H1 (cell line): ENCODE measurements at regions not wholly inside any gene's neighbourhood (a gene's known extent, or its start where the extent isn't known, plus 50 kb on each side); places are given as distances from the start of the nearest gene placed in this dataset.
"Not testable (repeated sequence)": the region's sequence is repeated elsewhere in the genome, so short reads cannot be mapped to it uniquely, and the experiment has no call there.

Experiments
- KDM5A ChIP-seq: fragments of 200-600 bp; IDR thresholded peaks from 2 replicates; pipeline ENCODE4 v1.7.1; 2012; ENCODE audit warnings: mild to moderate bottlenecking, low read length, inconsistent platforms, mixed read lengths
- POLR2AphosphoS5 ChIP-seq: IDR thresholded peaks from 2 replicates; pipeline ENCODE4 v1.6.1; 2011; ENCODE audit warnings: low read depth, low read length
- RAD21 ChIP-seq, 2 experiments: IDR thresholded peaks in 1 of 2; conservative IDR thresholded peaks in 1 of 2; 2 replicates each; pipeline ENCODE4 v1.6.1; 2011; ENCODE audit warnings: low read depth in 2 of 2, low read length in 2 of 2, improper control_type of control experiment in 1 of 2, inconsistent platforms in 1 of 2, mild to moderate bottlenecking in 1 of 2, moderate library complexity in 1 of 2
- TBP ChIP-seq: IDR thresholded peaks from 2 replicates; pipeline ENCODE4 v1.6.1; 2011; ENCODE audit warnings: low read depth, low read length, improper control_type of control experiment
- TEAD4 ChIP-seq: IDR thresholded peaks from 2 replicates; pipeline ENCODE4 v1.6.1; 2012; ENCODE audit warnings: low read depth, low read length, inconsistent platforms, mixed read lengths
- TF ChIP-seq, protein P1 (sequence below), 3 experiments: IDR thresholded peaks; 1 replicate in 2 of 3; 2 replicates in 1 of 3; pipeline versions ENCODE4 v1.5.1 to v1.6.1; 2011; ENCODE audit warnings: low read length in 3 of 3, mild to moderate bottlenecking in 3 of 3, inconsistent platforms in 2 of 3, low read depth in 1 of 3, moderate library complexity in 1 of 3; ENCODE audit not compliant: insufficient read depth in 1 of 3; ENCODE audit errors: control extremely low read depth in 1 of 3
- TF ChIP-seq, protein P2 (sequence below): IDR thresholded peaks from 2 replicates; pipeline ENCODE4 v1.6.1; 2011; ENCODE audit warnings: low read length, improper control_type of control experiment
- TF ChIP-seq, protein P3 (sequence below): IDR thresholded peaks from 2 replicates; pipeline ENCODE4 v1.6.1; 2012; ENCODE audit warnings: inconsistent platforms

DNA sequence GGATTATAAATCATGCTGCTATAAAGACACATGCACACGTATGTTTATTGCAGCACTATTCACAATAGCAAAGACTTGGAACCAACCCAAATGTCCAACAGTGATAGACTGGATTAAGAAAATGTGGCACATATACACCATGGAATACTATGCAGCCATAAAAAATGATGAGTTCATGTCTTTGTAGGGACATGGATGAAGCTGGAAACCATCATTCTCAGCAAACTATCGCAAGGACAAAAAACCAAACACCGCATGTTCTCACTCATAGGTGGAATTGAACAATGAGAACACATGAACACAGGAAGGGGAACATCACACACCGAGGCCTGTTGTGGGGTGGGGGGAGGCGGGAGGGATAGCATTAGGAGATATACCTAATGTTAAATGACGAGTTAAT lies 104.5 kb upstream of the RBBP8 start:
- not testable (repeated sequence) for TF ChIP-seq TBP; POLR2AphosphoS5; KDM5A; TEAD4; RAD21 (IDR thresholded peaks at IDR 0.05 in 1 of 2, conservative IDR thresholded peaks at IDR 0.05 in 1 of 2; ENCODE audit: low read depth in 2 of 2, low read length in 2 of 2)
- TF ChIP-seq, protein P1, sequence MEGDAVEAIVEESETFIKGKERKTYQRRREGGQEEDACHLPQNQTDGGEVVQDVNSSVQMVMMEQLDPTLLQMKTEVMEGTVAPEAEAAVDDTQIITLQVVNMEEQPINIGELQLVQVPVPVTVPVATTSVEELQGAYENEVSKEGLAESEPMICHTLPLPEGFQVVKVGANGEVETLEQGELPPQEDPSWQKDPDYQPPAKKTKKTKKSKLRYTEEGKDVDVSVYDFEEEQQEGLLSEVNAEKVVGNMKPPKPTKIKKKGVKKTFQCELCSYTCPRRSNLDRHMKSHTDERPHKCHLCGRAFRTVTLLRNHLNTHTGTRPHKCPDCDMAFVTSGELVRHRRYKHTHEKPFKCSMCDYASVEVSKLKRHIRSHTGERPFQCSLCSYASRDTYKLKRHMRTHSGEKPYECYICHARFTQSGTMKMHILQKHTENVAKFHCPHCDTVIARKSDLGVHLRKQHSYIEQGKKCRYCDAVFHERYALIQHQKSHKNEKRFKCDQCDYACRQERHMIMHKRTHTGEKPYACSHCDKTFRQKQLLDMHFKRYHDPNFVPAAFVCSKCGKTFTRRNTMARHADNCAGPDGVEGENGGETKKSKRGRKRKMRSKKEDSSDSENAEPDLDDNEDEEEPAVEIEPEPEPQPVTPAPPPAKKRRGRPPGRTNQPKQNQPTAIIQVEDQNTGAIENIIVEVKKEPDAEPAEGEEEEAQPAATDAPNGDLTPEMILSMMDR (IDR thresholded peaks at IDR 0.05; ENCODE audit: control extremely low read depth in 1 of 3, insufficient read depth in 1 of 3, low read depth in 1 of 3, low read length in 3 of 3): not testable (repeated sequence)
- TF ChIP-seq, protein P2, sequence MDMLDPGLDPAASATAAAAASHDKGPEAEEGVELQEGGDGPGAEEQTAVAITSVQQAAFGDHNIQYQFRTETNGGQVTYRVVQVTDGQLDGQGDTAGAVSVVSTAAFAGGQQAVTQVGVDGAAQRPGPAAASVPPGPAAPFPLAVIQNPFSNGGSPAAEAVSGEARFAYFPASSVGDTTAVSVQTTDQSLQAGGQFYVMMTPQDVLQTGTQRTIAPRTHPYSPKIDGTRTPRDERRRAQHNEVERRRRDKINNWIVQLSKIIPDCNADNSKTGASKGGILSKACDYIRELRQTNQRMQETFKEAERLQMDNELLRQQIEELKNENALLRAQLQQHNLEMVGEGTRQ: not testable (repeated sequence)
- TF ChIP-seq, protein P3, sequence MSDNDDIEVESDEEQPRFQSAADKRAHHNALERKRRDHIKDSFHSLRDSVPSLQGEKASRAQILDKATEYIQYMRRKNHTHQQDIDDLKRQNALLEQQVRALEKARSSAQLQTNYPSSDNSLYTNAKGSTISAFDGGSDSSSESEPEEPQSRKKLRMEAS: not testable (repeated sequence)
